PC-3 (cell line): ENCODE measurements at regions not wholly inside any gene's neighbourhood (a gene's known extent, or its start where the extent isn't known, plus 50 kb on each side); places are given as distances from the start of the nearest gene placed in this dataset.

Experiments
- ATAC-seq: fragments of 200-7000 bp; cut with Tn5 transposase; 2 replicates; pipeline ENCODE4 v1.9.1; 2020; ENCODE audit warnings: mild to moderate bottlenecking, moderate library complexity
- BruUV-seq: library from RNA; stranded (reverse); fragments of 400-500 nt; replicated peaks from 2 replicates; lab custom pipeline; 2021; lab: Mats Ljungman, UMichigan
- CTCF ChIA-PET: fragments of 300-600 bp; sonication (Branson Sonifier 250); formaldehyde crosslinking; loops from one replicate; lab custom pipeline; 2022; ENCODE audit warnings: antibody characterized with exemption; lab: Charles Lee
- POLR2A ChIA-PET: fragments of 300-600 bp; sonication (Branson Sonifier 250); formaldehyde crosslinking; loops from one replicate; lab custom pipeline; 2022; ENCODE audit warnings: antibody characterized with exemption; ENCODE audit not compliant: unreplicated experiment; lab: Charles Lee
- DNase-seq: peaks from one replicate; pipeline ENCODE4 v3.0.0-alpha.2; 2015
- H2AFZ ChIP-seq: fragments of 300-600 bp; sonication (generic); 2 replicates; pipeline ENCODE4 v1.6.0; 2016; ENCODE audit warnings: antibody characterized with exemption, low read length
- H3F3A ChIP-seq: fragments of 300-600 bp; sonication (generic); one replicate; pipeline ENCODE4 v1.6.0; 2017; ENCODE audit warnings: antibody characterized with exemption, low read length, control low read depth, mild to moderate bottlenecking; ENCODE audit not compliant: unreplicated experiment
- H3K27ac ChIP-seq: fragments of 300-600 bp; sonication (generic); 2 replicates; pipeline ENCODE4 v1.5.1; 2016; ENCODE audit warnings: mild to moderate bottlenecking, low read length
- H3K27me3 ChIP-seq: fragments of 300-600 bp; sonication (generic); 2 replicates; pipeline ENCODE4 v1.6.1; 2016; ENCODE audit warnings: low read length, mixed read lengths
- H3K36me3 ChIP-seq: fragments of 300-600 bp; sonication (generic); 2 replicates; pipeline ENCODE4 v1.6.1; 2016; ENCODE audit warnings: low read depth, mixed run types, low read length, mixed read lengths
- H3K4me1 ChIP-seq: fragments of 300-600 bp; sonication (generic); 2 replicates; pipeline ENCODE4 v1.5.1; 2016; ENCODE audit warnings: low read length; ENCODE audit not compliant: insufficient read depth
- H3K4me2 ChIP-seq: fragments of 300-600 bp; sonication (generic); 2 replicates; pipeline ENCODE4 v1.6.0; 2016; ENCODE audit warnings: low read length
- H3K4me3 ChIP-seq: fragments of 300-600 bp; sonication (generic); 2 replicates; pipeline ENCODE4 v1.5.1; 2016; ENCODE audit warnings: mild to moderate bottlenecking, low read length, mixed read lengths
- H3K79me2 ChIP-seq: fragments of 300-600 bp; sonication (generic); 2 replicates; pipeline ENCODE4 v1.6.1; 2017; ENCODE audit warnings: low read length, mixed read lengths
- H3K9ac ChIP-seq: fragments of 300-600 bp; sonication (generic); 2 replicates; pipeline ENCODE4 v1.6.0; 2016; ENCODE audit warnings: mild to moderate bottlenecking, low read length
- H3K9me2 ChIP-seq: fragments of 300-600 bp; sonication (generic); replicated peaks from 2 replicates; pipeline ENCODE4 v1.6.1; 2016; ENCODE audit warnings: mixed run types, low read length, mixed read lengths
- H3K9me3 ChIP-seq: fragments of 300-600 bp; sonication (generic); 2 replicates; pipeline ENCODE4 v1.6.1; 2016; ENCODE audit warnings: low read length, mixed read lengths
- H4K20me1 ChIP-seq: fragments of 300-600 bp; sonication (generic); 2 replicates; pipeline ENCODE4 v1.6.1; 2016; ENCODE audit warnings: low read length, mixed read lengths
- CTCF ChIP-seq: fragments of 300-600 bp; sonication (generic); conservative IDR thresholded peaks from 2 replicates; pipeline ENCODE4 v1.5.1; 2017; ENCODE audit warnings: antibody characterized with exemption, low read depth, mild to moderate bottlenecking, low read length
- EZH2 ChIP-seq: fragments of 300-600 bp; sonication (generic); IDR thresholded peaks from one replicate; pipeline ENCODE4 v1.6.1; 2017; ENCODE audit warnings: antibody characterized with exemption, mild to moderate bottlenecking, low read length; ENCODE audit not compliant: unreplicated experiment
- EZH2phosphoT487 ChIP-seq: fragments of 300-600 bp; sonication (generic); IDR thresholded peaks from 2 replicates; pipeline ENCODE4 v1.6.1; 2018; ENCODE audit warnings: mild to moderate bottlenecking, antibody characterized with exemption, low read length, borderline replicate concordance
- intact Hi-C: fragments of 100-400 bp; cut with micrococcal nuclease; formaldehyde crosslinking; loops from 2 replicates; pipeline ENCODE4 v1.9.0; 2023

DNA sequence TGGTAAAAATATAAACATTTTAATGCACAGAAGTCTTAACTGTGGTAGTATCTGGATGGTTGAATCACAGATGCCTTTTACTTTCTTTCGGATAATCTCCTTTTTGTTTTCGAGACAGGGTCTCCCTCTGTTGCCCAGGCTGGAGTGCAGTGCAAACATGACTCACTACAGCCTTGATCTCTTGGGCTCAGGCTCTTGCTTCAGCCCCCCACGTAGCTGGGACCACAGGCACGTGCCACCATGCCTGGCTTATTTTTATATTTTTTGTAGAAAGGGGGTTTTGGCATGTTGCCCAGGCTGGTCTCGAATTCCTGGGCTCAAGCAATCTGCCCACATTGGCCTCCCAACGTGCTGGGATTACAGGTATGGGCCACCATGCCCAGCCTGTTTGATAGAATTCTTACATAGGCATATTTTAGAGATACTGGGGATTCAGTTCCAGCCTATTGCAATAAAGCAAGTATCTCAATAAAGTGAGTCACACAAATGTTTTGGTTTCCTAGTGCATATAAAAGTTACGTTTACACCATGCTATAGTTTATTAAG lies 99.2 kb downstream of the SNAPC1 start:
- H3K79me2 ChIP-seq, result no peaks in the 10 kb centered on the region
- no peaks in the 10 kb centered on the region for H4K20me1 ChIP-seq
- ATAC-seq (peak; percentile 47), DNase-seq (peak; percentile 11)
- H3K4me2 ChIP-seq, result no peak overlapping the region
- H3K9me3 ChIP-seq, result no peaks in the 10 kb centered on the region
- H3K27me3 ChIP-seq, result no peaks in the 10 kb centered on the region
- no peak overlapping the region for H3K4me3 ChIP-seq
- H3K27ac ChIP-seq, result no peak overlapping the region
- no TSS peak for BruUV-seq
- no peaks in the 10 kb centered on the region for H3K36me3 ChIP-seq
- no peak overlapping the region for H2AFZ ChIP-seq
- CTCF ChIA-PET, result interaction anchor here (1.0 kb wide), 1 partner anchor 62 kb away, joined by 3 read pairs; no protein-coding TSS in a partner anchor
- TF ChIP-seq CTCF (no peak), EZH2phosphoT487 (no peak), EZH2 (no peak)
- H3K9ac ChIP-seq, result no peak overlapping the region
- no peaks in the 10 kb centered on the region for H3F3A ChIP-seq
- intact Hi-C loops, result loop anchor here (2.0 kb wide), 1 partner anchor 61 kb away; no protein-coding TSS in a partner anchor
- no peaks in the 10 kb centered on the region for H3K9me2 ChIP-seq
- POLR2A ChIA-PET, result interaction anchor here (0.7 kb wide), 1 partner anchor 63 kb away, joined by 4 read pairs; no protein-coding TSS in a partner anchor
- peaks cover 2% of the 10 kb centered on the region; the same call in 1 of the 2 replicates for H3K4me1 ChIP-seq

- Histone ChIP-seq H3K4me3 (no peak overlapping the region), H3K9me2 (no peaks in the 10 kb centered on the region), H3K36me3 (no peaks in the 10 kb centered on the region), H3K4me1 (peaks cover 16% of the 10 kb centered on the region), H3K9ac (no peak overlapping the region), H2AFZ (no peak overlapping the region), H3K79me2 (no peaks in the 10 kb centered on the region), H4K20me1 (no peaks in the 10 kb centered on the region), H3K4me2 (no peak overlapping the region), H3K27ac (no peak overlapping the region), H3K27me3 (no peaks in the 10 kb centered on the region), H3K9me3 (no peaks in the 10 kb centered on the region), H3F3A (peaks cover 11% of the 10 kb centered on the region)
- ChIA-PET CTCF (no interaction called here), POLR2A (no interaction called here)
- no TSS peak for BruUV-seq
- ATAC-seq (no peak), DNase-seq (no peak)
- intact Hi-C loops, result no loop called here
- TF ChIP-seq EZH2phosphoT487 (no peak), CTCF (no peak), EZH2 (no peak)
Observed at GRCh38 chr14:61864329-61864898, 102.2 kb downstream of the SNAPC1 start.
